Hematopoietic multipotent progenitor cell (in vitro differentiated cells): ENCODE measurements at regions not wholly inside any gene's neighbourhood (a gene's known extent, or its start where the extent isn't known, plus 50 kb on each side); places are given as distances from the start of the nearest gene placed in this dataset.
"Not testable (repeated sequence)": the region's sequence is repeated elsewhere in the genome, so short reads cannot be mapped to it uniquely, and the experiment has no call there.

Experiments
- DNase-seq, 3 donors: peaks; one replicate each; pipeline ENCODE4 v3.0.0-alpha.2; 2011 to 2015; ENCODE audit warnings: low read depth in 2 of 3, low spot score in 2 of 3

DNA sequence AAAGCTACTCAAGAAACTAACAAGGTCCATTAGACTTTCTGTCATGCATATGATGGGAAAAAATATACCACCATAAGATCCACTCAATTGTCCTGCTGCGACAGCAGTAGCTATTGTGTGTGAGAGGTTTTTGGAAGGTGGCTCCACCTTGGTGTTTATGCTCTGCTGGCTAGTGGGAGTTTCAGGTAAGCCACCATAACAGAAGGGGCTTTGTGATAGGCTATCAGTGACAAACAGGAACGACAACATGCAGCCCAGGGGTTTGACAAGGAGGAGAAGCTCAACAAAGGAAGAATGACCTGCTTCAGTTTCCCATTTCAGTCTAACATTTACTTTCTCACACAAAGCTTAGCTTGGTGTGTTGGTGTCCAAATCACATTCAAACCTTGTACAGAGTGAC lies 182.6 kb downstream of the ATOH1 start:
- DNase-seq, result no peak

DNA sequence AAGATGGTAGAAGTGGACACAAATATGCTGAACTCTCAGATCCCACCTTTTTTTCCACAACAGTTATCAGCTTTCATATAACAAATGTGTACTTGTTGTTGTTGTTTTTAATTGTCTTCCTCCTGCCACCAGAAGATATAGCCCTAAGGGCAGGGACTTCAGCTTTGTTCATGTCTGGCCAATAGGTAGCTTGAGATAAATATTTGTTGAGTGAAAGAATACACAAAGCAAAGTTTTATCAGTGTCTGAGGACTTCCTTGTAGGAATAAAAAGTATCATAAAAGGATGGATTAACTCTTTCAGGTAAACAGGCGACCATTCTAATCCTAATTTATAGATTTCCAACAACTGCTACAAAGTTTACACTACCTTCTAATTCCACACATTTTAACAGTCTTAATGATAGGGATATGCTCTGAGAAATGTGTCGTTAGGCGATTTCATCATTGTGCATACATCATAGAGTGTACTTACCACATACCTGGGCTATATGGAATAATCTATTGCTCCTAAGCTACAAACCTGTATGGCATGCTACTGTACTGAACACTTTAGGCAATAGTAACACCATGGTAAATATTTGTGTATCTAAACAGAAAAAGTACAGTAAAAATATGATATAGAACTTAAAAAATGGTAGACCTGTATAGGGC lies 186.1 kb downstream of the ATOH1 start:
- no peak for DNase-seq

DNA sequence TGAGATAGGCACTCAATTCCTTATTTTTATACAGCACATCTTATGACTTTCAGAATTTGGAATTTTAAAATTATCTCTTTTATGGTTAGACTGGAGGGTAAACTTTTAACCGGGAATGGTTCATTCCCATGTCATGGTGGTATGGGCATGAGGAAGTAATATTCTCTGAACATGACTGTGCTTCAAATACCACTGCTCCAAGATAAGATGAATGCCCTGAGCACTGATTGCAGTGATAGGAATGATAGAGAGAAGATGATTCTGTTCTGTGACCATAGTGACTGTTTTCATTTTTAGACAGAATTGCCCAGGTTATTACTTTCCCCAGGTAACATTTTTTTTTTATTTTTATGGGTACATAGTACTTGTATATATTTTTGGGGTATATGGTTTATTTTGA lies 187.4 kb downstream of the ATOH1 start:
- no peak for DNase-seq

DNA sequence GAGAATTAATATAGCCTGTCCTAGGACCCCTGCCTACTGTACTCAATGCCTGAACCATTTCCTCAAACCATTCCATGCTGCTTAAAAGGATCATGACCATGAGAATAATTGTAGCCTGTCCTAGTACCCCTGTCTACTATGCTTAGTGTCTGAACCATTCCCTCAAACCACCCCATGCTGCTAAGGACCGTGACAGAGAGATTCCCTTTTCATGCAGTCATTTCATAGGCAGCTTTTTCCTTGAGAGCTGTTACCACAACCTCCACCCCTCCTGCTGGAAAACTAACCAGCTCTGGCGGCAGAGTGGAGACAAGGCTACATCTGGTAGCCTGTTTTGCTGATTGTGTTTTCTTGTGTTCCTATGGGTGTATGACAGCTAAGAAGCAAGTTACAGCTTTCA lies 174.9 kb upstream of the SMARCAD1 start:
- no peak for DNase-seq

DNA sequence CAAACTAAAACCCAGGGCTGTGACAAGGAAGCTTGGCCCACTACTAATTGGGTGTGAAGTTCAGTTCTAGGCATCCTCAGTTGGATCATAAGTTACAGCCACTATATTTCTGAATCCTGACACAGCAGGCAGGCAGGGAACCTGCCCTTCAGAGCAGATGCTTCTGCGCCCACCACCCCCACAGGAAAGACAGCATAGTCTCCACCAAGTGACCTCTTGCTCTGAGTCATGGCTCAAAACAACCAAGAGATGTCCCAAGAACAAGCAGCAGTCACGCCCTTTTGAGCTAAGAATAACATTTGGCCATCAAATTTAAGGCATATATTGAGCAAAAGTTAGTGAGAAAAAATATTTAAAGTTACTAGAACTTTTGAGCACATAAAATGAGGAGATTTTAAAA lies 170.7 kb upstream of the SMARCAD1 start:
- DNase-seq, result no peak

DNA sequence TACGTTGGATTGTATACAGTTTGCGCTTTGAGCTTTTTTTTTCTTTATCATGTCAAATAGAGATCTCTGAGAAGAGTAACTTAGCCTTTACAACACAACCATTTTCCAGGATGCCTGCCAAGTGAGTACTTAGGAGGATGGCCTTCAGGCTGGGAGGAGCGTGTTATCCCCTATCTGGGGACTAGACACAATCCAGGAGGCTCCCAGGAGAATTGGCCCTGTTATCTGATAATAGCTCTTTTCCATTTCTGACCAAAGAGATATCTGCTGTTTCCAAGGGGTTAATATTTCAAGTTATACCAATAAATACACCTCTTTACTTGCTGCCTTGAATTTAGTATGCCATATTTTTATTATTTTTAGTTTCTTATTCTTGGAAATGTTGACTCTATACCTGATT lies 169.5 kb upstream of the SMARCAD1 start:
- no peak for DNase-seq

DNA sequence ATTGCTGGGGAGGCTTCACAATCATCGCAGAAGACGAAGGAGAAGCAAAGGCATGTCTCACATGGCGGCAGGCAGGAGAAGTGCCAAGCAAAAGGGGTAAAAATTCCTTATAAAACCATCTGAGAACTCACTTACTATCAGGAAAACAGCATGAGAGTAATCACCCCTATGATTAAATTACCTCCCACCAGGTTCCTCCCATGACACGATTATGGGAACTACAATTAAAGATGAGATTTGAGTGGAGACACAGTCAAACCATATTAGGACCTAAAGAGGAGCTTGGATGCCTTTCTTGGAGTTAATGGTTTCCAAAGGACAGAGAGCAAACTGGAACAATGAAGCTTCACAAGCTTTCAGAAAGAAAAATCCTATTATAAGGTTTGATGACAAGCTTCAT lies 168.4 kb upstream of the SMARCAD1 start:
- DNase-seq, result no peak

DNA sequence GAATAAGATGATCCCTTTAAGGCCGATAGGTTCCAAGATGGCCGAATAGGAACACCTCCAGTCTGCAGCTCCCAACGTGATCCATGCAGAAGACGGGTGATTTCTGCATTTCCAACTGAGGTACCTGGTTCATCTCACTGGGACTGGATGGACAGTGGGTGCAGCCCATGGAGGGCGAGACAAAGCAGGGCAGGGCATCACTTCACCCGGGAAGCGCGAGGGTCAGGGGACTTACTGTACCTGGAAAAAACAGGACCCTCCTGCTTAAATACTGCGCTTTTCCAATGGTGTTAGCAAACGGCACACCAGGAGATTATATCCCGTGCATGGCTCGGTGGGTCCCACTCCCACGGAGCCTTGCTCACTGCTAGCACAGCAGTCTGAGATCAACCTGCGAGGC lies 163.2 kb upstream of the SMARCAD1 start:
- DNase-seq, result not testable (repeated sequence)

DNA sequence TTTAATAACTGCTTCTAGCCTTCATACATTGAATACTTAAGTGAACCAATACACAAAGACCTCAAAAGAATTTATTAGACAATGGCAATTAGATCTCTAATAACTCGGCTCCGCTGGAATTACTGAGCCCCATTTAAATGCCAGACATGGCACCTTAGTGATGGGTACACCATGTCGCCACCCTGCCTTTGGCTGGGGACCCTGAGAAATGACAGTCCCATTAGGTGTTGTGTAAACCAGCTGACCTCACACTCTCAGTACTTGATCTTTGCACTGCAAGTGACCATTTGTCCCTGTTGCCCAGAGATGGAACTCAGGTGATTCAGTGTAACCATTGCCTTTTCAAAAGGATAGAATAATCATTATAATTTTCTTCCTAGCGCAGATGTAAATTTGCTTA lies 144.6 kb upstream of the SMARCAD1 start:
- no peak for DNase-seq

DNA sequence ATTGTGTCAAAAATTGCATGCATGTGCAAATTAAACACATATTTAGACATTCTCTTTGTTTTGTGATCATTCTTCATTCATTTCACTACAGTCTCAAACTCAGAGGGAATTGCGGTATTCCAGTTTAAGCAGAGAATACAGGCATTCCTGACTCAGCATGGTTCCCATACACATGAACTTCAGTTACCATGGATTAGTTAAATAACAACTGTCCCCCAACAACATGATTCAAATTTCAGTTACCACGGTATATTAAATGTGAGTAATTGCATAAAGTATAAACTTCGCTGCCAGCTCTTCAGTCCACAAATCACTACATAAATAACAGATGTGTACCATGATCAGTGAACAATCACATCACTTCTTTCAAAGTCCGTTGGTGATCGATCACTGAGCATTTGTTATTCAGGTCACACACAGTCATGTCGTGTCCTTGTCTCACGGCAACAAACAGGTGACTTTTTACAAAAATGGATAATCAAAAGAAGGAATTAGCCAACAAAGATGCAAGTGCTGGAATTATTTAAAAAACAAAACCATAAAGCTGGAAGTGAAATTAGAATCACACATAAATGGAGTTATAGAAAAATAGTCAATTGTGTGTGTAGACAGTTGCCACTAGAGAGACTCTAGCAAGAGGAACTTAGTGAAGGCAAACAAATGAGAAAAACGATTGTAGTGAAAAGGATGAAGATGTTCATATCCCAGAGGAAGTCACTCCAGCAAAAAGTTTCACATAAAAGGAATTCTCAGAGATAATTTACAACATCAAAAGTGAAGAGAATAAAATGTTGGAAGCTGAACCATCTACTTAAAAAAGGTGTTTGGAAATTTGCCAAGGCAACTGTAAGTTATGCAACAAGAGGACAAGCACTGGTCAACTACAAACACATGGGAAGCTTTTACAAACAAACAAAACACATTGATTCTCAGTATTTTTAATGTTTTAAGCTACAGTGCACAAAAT lies 138.6 kb upstream of the SMARCAD1 start:
- no peak for DNase-seq

DNA sequence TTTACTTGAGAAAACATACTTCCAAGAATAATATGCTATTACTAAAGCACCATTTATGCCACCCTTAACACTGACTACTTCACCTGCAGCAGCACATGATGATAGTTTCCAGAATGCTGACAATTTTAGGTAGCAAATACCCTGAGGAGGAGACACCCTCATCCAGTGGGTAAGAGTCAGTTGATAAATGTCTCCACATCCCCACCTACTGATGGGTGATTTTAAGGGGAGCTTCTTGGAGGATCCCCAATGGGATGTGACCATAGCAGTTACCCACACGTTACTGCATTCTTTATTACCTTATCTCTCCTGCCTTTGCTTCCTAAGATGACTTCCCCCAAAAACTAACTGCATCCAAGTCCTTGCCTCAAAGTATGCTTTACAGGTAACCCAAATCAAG lies 131.2 kb upstream of the SMARCAD1 start:
- no peak for DNase-seq

DNA sequence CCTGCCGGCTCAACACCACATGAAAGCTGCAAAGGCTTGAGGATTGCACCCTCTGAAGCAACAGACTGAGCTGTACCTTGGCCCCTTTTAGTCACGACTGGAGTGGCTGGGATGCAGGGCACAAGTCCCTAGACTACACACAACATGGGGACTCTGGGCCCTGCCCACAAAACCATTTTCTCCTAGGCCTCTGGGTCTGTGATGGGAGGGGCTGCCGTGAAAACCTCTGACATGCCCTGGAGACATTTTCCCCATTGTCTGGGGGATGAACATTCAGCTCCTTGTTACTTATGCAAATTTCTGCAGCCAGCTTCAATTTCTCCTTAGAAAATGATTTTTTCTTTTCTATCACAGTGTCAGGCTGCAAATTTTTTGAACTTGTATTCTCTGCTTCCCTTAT lies 123.5 kb upstream of the SMARCAD1 start:
- no peak for DNase-seq

DNA sequence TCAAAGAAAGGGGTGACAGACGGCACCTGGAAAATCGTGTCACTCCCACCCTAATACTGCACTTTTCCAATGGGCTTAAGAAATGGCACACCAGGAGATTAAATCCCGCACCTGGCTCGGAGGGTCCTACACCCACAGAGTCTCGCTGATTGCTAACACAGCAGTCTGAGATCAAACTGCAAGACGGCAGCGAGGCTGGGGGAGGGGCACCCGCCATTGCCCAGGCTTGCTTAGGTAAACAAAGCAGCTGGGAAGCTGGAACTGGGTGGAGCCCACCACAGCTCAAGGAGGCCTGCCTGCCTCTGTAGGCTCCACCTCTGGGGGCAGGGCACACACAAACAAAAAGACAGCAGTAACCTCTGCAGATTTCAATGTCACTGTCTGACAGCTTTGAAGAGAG lies 108.5 kb upstream of the SMARCAD1 start:
- not testable (repeated sequence) for DNase-seq

DNA sequence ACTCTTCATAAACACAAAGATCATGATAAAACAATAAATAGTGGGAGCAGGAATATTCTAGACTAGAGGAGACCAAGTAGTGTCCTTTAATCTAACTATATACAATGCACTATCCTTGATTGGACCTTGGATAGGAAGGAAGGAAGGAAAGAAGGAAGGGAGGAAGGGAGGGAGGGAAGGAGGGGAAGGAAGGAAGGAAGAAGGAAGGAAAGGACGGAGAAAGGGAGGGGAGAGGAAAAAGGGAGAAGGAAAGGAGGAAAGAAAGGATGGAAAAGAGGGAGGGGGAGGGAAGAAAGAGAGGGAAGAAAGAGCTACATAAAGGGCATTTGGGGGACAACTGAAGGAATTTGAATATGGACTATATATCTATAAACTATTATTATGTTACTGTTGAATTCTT lies 95.0 kb upstream of the SMARCAD1 start:
- DNase-seq, result no peak

DNA sequence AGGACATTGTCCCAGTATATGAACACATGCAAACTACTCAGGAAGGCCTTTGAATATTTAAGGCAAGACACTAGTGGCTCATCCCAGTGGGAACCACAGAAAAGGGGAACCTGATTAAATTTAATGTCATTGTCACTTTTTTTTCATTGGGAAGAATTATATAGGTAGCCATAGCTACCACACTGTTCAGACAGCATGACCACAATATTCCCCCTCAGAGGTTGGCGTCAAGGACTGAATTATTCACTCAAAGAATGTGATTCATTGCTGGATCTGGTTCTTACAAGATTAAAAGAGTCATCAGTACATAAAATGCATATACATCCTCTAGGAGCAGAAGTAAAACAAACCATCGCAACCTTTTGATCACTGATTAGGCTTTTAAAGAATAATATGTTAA lies 92.0 kb upstream of the SMARCAD1 start:
- DNase-seq, result no peak

DNA sequence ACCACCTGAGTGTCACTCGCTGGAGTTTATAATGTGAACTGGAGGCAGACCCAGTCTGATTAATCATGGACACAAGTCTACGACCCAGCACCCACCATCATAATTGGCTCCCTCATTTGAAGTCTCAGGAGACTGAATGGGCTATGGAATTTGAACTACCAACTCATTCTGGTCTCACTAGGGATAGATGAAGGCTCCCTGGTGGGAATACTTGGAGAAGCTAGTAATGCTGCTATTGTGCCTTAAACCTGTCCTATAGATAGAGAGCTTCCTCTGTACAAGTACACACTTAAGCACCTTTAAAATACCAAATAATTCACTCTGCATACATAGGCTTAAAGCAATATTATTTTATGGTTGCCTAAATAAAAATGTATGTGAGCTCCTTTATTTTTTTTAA lies 90.8 kb upstream of the SMARCAD1 start:
- DNase-seq, result no peak

DNA sequence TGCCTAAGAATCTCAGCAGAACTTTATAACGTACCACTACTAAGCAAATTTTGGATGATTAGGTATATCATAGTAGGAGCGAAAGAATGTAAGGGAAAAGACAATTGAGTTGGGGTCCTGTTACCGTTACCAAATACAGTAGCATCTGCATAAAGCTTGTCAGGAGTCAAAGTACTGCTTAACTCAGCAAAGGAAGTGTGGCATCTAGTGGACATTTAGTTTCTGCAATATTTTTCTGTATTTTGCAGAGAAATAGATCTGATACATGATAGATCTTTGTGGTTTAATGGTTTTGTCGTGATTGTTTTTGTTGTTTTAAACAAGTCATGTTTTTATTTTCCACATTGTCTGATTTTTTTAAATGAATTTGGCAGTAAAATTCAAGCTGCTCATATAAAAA lies 81.0 kb upstream of the SMARCAD1 start:
- peak in 2 of 3 donors; percentile 2 for DNase-seq

DNA sequence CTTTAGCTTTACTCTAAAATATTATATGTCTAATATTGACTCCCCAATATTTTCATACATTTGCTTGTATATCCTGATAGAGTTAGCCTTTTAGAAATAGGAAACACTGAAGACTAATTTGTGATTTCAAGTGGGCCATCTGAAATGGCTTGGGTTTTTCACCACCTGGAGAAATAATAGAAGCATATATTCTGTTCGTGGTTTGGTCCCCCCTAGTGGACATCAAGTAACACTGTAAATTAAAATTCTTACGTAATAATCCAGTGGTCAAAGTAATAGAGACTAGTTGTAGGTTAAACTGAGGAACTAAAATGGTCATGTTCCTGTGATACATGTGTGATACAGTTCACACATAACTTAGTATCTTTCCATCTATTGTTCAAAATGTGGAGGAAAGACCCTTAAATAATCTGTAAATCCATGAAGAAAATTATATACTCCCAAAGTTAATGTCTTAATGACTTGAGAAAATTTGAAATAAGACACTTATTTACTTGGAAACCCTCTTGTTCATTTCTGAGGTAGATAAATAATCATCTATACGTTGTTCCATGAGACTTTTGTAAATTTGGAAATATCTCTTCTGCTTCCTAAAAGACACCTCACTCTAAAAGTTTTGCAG lies 79.8 kb upstream of the SMARCAD1 start:
- DNase-seq, result peak in 2 of 3 donors; percentile 29 to 50

DNA sequence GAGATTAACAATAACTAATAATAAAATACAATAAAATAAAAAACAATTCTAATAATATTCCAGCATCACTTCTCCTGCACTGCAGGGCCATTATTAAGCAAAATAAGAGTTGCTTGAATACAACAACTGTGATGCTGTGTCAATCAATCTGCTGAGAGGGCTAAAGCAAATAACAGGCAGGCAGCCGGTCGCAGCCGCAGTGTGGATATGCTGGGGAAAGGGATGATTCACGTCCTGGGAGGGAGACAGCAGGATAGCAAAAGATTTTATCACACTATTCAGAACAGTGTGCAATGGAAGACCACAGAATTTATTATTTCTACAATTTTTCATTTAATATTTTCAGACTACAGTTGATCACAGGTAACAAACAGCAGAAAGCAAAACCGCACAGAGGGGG lies 76.5 kb upstream of the SMARCAD1 start:
- DNase-seq, result no peak

DNA sequence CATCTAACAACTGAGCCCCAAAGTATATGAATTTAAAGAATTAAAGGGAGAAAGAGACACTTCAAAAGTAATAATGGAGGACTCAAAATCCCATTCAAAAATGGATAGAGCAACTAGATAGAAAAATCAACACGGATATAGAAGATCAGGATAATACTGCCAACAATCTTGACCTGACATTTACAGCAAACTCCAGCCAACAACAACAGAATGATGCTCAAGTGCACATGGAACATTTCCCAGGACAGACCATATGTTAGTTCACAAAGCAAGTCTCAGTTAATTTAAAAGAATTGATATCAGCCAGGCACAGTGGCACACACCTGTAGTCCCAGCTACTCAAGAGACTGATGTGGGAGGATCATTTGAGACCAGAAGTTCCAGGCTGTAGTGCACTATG lies 72.0 kb upstream of the SMARCAD1 start:
- no peak for DNase-seq

DNA sequence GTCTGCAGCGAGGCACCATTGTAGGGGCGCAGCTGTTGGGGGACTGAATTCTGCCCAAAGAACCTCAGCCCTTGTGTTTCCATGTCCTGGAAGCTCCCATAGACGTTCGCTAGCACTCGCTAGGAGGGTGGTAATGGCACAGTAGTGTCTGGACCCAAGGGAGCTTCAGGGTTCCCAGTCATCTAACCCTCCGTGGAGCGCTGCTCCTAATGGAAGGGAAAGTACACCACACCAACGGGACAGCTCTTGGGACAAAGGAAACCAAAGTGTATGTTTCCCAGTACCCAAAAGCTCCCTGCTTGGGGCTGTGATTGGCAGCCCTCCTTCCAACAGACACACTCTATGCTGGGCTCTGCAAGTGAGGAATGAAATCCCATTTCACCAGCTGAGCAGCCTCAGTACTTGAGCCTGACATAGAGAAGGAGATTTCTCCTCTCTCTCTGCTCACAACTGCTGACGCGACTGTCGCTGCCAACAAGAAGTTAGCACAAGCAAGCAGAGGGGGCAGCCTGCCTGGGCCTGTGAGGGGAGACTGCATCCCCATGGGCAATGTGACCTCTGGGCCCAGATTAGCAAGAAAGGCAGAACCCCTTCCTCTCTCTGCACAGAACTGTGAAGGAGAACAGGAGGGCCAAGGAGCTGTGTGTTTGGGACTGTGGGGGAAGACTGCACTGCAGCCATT lies 67.6 kb upstream of the SMARCAD1 start:
- DNase-seq, result no peak
